ENCODE measurements at regions not wholly inside any gene's neighbourhood (a gene's known extent, or its start where the extent isn't known, plus 50 kb on each side); places are given as distances from the start of the nearest gene placed in this dataset.

DNA sequence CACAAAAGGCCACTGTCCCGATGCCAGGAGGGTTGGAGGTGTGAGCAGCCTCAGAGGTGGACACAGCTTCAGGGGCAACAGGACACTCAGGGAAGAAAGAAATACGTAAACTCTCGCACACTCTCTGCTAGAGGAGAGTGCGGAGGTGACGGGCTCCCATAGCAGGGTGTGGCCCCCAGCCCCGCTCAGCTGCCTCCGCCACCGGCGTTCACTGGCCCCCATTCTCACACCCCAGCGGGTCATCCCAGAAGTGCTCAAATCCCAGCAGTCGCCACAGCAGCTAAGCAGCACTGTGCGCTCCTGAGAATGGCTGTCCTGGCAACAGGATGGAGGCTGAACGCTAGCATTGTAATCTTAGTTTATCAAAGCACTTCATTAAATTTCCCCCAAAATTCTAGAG, 315.6 kb upstream of the SALL3 start:
- intact Hi-C loops (cut with DNase I; ENCODE audit: low total_unique reads) (no loop called here), in situ Hi-C loops (cut with MboI; ENCODE audit: low pct_ligation_motif_present in 1 of 4, low pct_unique_long_range_greater_than_20kb in 1 of 4, low sequenced_read_pairs in 3 of 4) (no loop called here)
- no peak overlapping the region for H3K27ac ChIP-seq
- 87 to 100% methylated on average over 1 to 13 of the region's 13 CpGs for WGBS, 2 donors (ENCODE audit: low coverage in 1 of 2)
- DNase-seq: no peak
- no peaks in the 10 kb centered on the region for H3K4me1 ChIP-seq
- no peaks in the 10 kb centered on the region for H3K36me3 ChIP-seq
- H3K4me3 ChIP-seq: no peak overlapping the region
- H3K9me3 ChIP-seq: no peaks in the 10 kb centered on the region
- no peaks in the 10 kb centered on the region for H3K27me3 ChIP-seq
- TF ChIP-seq POLR2A (IDR thresholded peaks at IDR 0.05) (no peak), POLR2AphosphoS5 (IDR thresholded peaks at IDR 0.05) (no peak), EP300 (IDR thresholded peaks at IDR 0.05; ENCODE audit: low read depth) (no peak)
- TF ChIP-seq, protein P1, sequence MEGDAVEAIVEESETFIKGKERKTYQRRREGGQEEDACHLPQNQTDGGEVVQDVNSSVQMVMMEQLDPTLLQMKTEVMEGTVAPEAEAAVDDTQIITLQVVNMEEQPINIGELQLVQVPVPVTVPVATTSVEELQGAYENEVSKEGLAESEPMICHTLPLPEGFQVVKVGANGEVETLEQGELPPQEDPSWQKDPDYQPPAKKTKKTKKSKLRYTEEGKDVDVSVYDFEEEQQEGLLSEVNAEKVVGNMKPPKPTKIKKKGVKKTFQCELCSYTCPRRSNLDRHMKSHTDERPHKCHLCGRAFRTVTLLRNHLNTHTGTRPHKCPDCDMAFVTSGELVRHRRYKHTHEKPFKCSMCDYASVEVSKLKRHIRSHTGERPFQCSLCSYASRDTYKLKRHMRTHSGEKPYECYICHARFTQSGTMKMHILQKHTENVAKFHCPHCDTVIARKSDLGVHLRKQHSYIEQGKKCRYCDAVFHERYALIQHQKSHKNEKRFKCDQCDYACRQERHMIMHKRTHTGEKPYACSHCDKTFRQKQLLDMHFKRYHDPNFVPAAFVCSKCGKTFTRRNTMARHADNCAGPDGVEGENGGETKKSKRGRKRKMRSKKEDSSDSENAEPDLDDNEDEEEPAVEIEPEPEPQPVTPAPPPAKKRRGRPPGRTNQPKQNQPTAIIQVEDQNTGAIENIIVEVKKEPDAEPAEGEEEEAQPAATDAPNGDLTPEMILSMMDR (IDR thresholded peaks at IDR 0.05): no peak

DNA sequence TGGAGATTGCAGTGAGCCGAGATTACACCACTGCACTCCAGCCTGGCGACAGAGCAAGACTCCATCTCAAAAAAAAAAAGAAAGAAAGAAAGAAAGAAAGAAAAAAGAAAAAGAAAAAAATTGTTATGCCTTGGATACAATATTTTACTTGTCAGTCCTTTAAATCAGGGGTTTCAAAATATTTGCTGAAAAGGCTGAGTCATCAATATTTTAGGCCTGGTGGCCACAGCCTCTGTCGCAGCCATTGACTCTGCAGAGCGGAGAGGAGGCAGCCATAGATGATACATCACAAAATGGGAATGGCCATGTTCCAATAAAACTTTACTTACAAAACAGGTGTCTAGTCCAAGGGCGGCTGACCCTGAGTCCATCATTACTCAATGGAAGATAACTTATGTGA, 314.8 kb upstream of the SALL3 start:
- H3K36me3 ChIP-seq: no peaks in the 10 kb centered on the region
- no peak overlapping the region for H3K4me3 ChIP-seq
- intact Hi-C loops (cut with DNase I; ENCODE audit: low total_unique reads) (no loop called here), in situ Hi-C loops (cut with MboI; ENCODE audit: low pct_ligation_motif_present in 1 of 4, low pct_unique_long_range_greater_than_20kb in 1 of 4, low sequenced_read_pairs in 3 of 4) (no loop called here)
- no peaks in the 10 kb centered on the region for H3K27me3 ChIP-seq
- TF ChIP-seq, protein P1 (IDR thresholded peaks at IDR 0.05): no peak
- no peak for TF ChIP-seq POLR2AphosphoS5 (IDR thresholded peaks at IDR 0.05)
- no peak for TF ChIP-seq POLR2A (IDR thresholded peaks at IDR 0.05)
- TF ChIP-seq EP300 (IDR thresholded peaks at IDR 0.05; ENCODE audit: low read depth): no peak
- no peaks in the 10 kb centered on the region for H3K9me3 ChIP-seq
- H3K27ac ChIP-seq: no peak overlapping the region
- H3K4me1 ChIP-seq: no peaks in the 10 kb centered on the region
- DNase-seq: no peak
- 90 to 93% methylated on average over 3 to 5 of the region's 5 CpGs for WGBS, 2 donors (ENCODE audit: low coverage in 1 of 2)

GRCh38 chr18:78665644-78666043, 314.0 kb upstream of the SALL3 start:
- DNase-seq: no peak
- in situ Hi-C loops (cut with MboI; ENCODE audit: low pct_ligation_motif_present in 1 of 4, low pct_unique_long_range_greater_than_20kb in 1 of 4, low sequenced_read_pairs in 3 of 4) (no loop called here), intact Hi-C loops (cut with DNase I; ENCODE audit: low total_unique reads) (no loop called here)
- H3K4me1 ChIP-seq: no peaks in the 10 kb centered on the region
- no peak overlapping the region for H3K4me3 ChIP-seq
- H3K27me3 ChIP-seq: no peaks in the 10 kb centered on the region
- H3K36me3 ChIP-seq: no peaks in the 10 kb centered on the region
- WGBS, 2 donors (ENCODE audit: low coverage in 1 of 2): 88 to 91% methylated on average over 8 to 10 of the region's 10 CpGs
- TF ChIP-seq, protein P1 (IDR thresholded peaks at IDR 0.05): no peak
- no peak for TF ChIP-seq POLR2A (IDR thresholded peaks at IDR 0.05)
- no peak for TF ChIP-seq POLR2AphosphoS5 (IDR thresholded peaks at IDR 0.05)
- no peak for TF ChIP-seq EP300 (IDR thresholded peaks at IDR 0.05; ENCODE audit: low read depth)
- H3K9me3 ChIP-seq: no peaks in the 10 kb centered on the region
- H3K27ac ChIP-seq: no peak overlapping the region

- no peaks in the 10 kb centered on the region for H3K36me3 ChIP-seq
- 77 to 82% methylated on average over 3 to 13 of the region's 13 CpGs for whole genome bisulfite sequencing, 2 donors (ENCODE audit: low coverage in 1 of 2)
- H3K9me3 ChIP-seq: no peaks in the 10 kb centered on the region
- no peak overlapping the region for H3K4me3 ChIP-seq
- intact Hi-C loops (cut with DNase I; ENCODE audit: low total_unique reads) (no loop called here), in situ Hi-C loops (cut with MboI; ENCODE audit: low pct_ligation_motif_present in 1 of 4, low pct_unique_long_range_greater_than_20kb in 1 of 4, low sequenced_read_pairs in 3 of 4) (no loop called here)
- no peak for DNase-seq
- TF ChIP-seq, protein P1 (IDR thresholded peaks at IDR 0.05): no peak
- no peak for TF ChIP-seq EP300 (IDR thresholded peaks at IDR 0.05; ENCODE audit: low read depth)
- no peak for TF ChIP-seq POLR2AphosphoS5 (IDR thresholded peaks at IDR 0.05)
- no peak for TF ChIP-seq POLR2A (IDR thresholded peaks at IDR 0.05)
- no peaks in the 10 kb centered on the region for H3K27me3 ChIP-seq
- no peak overlapping the region for H3K27ac ChIP-seq
- H3K4me1 ChIP-seq: no peaks in the 10 kb centered on the region
Observed at GRCh38 chr18:78666666-78667335, 312.8 kb upstream of the SALL3 start.
